ENCODE measurements at regions not wholly inside any gene's neighbourhood (a gene's known extent, or its start where the extent isn't known, plus 50 kb on each side); places are given as distances from the start of the nearest gene placed in this dataset.

GRCh38 chr4:79223993-79224776 is 101.7 kb downstream of the NAA11 start:
- 70 to 81% (median 76%) methylated on average over 5 of the region's 5 CpGs for WGBS, 4 donors
- H3K9me3 ChIP-seq (replicated peaks in 1 of 3): no peaks in the 10 kb centered on the region
- H3K4me3 ChIP-seq: no peak overlapping the region
- intact Hi-C loops (cut with DNase I): no loop called here
- TF ChIP-seq, protein P1, sequence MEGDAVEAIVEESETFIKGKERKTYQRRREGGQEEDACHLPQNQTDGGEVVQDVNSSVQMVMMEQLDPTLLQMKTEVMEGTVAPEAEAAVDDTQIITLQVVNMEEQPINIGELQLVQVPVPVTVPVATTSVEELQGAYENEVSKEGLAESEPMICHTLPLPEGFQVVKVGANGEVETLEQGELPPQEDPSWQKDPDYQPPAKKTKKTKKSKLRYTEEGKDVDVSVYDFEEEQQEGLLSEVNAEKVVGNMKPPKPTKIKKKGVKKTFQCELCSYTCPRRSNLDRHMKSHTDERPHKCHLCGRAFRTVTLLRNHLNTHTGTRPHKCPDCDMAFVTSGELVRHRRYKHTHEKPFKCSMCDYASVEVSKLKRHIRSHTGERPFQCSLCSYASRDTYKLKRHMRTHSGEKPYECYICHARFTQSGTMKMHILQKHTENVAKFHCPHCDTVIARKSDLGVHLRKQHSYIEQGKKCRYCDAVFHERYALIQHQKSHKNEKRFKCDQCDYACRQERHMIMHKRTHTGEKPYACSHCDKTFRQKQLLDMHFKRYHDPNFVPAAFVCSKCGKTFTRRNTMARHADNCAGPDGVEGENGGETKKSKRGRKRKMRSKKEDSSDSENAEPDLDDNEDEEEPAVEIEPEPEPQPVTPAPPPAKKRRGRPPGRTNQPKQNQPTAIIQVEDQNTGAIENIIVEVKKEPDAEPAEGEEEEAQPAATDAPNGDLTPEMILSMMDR (IDR thresholded peaks at IDR 0.05): no peak
- TF ChIP-seq POLR2A (IDR thresholded peaks at IDR 0.05): no peak
- H3K27me3 ChIP-seq: no peaks in the 10 kb centered on the region
- no peak for DNase-seq
- no peaks in the 10 kb centered on the region for H3K4me1 ChIP-seq (replicated peaks in 1 of 2)
- no peak overlapping the region for H3K27ac ChIP-seq
- H3K36me3 ChIP-seq (replicated peaks in 1 of 2): no peaks in the 10 kb centered on the region

GRCh38 chr4:79217025-79217424 is 108.8 kb downstream of the NAA11 start:
- H3K27ac ChIP-seq: no peak overlapping the region
- no peaks in the 10 kb centered on the region for H3K4me1 ChIP-seq (replicated peaks in 1 of 2)
- TF ChIP-seq, protein P1 (IDR thresholded peaks at IDR 0.05): no peak
- no peak for TF ChIP-seq POLR2A (IDR thresholded peaks at IDR 0.05)
- H3K36me3 ChIP-seq (replicated peaks in 1 of 2): no peaks in the 10 kb centered on the region
- no peaks in the 10 kb centered on the region for H3K9me3 ChIP-seq (replicated peaks in 1 of 3)
- no peak for DNase-seq
- no peaks in the 10 kb centered on the region for H3K27me3 ChIP-seq
- intact Hi-C loops (cut with DNase I): no loop called here
- no peak overlapping the region for H3K4me3 ChIP-seq

GRCh38 chr4:79213702-79214101 is 112.2 kb downstream of the NAA11 start:
- intact Hi-C loops (cut with DNase I): no loop called here
- no peak overlapping the region for H3K4me3 ChIP-seq
- no peak overlapping the region for H3K27ac ChIP-seq
- H3K36me3 ChIP-seq (replicated peaks in 1 of 2): no peaks in the 10 kb centered on the region
- DNase-seq: no peak
- no peaks in the 10 kb centered on the region for H3K27me3 ChIP-seq
- no peaks in the 10 kb centered on the region for H3K9me3 ChIP-seq (replicated peaks in 1 of 3)
- TF ChIP-seq, protein P1 (IDR thresholded peaks at IDR 0.05): no peak
- TF ChIP-seq POLR2A (IDR thresholded peaks at IDR 0.05): no peak
- H3K4me1 ChIP-seq (replicated peaks in 1 of 2): no peaks in the 10 kb centered on the region

GRCh38 chr4:79213010-79213409 is 112.9 kb downstream of the NAA11 start:
- intact Hi-C loops (cut with DNase I): no loop called here

More at GRCh38 chr4:79213010-79213409, 112.9 kb downstream of the NAA11 start:
- no peaks in the 10 kb centered on the region for H3K27me3 ChIP-seq
- no peak for DNase-seq
- no peak for TF ChIP-seq POLR2A (IDR thresholded peaks at IDR 0.05)
- TF ChIP-seq, protein P1 (IDR thresholded peaks at IDR 0.05): no peak
- H3K9me3 ChIP-seq (replicated peaks in 1 of 3): no peaks in the 10 kb centered on the region
- no peak overlapping the region for H3K4me3 ChIP-seq
- no peaks in the 10 kb centered on the region for H3K4me1 ChIP-seq (replicated peaks in 1 of 2)
- H3K36me3 ChIP-seq (replicated peaks in 1 of 2): no peaks in the 10 kb centered on the region
- no peak overlapping the region for H3K27ac ChIP-seq
